H1 (cell line): ENCODE measurements at regions not wholly inside any gene's neighbourhood (a gene's known extent, or its start where the extent isn't known, plus 50 kb on each side); places are given as distances from the start of the nearest gene placed in this dataset.

ENCODE experiments used
- CTCF ChIA-PET: fragments of 300-600 bp; sonication (Branson Sonifier 250); formaldehyde crosslinking; loops from one replicate; lab custom pipeline; 2021; ENCODE audit not compliant: partially characterized antibody; lab: Charles Lee
- POLR2A ChIA-PET: fragments of 300-600 bp; sonication (Branson Sonifier 250); formaldehyde crosslinking; loops from one replicate; lab custom pipeline; 2021; ENCODE audit warnings: inconsistent platforms; ENCODE audit not compliant: partially characterized antibody; lab: Charles Lee
- DNase-seq, 2 experiments: peaks; one replicate each; pipeline versions ENCODE4 v3.0.0 to v3.0.0-alpha.2; 2010 to 2022; ENCODE audit warnings: low spot score in 2 of 2, low read depth in 1 of 2, mixed read lengths in 1 of 2
- FAIRE-seq: peaks from 2 replicates; lab custom pipeline; 2011; peaks lifted over from hg19 to GRCh38; lab: Jason Lieb, UNC
- H2AFZ ChIP-seq: 2 replicates; pipeline ENCODE4 v1.8.1; 2012; ENCODE audit warnings: low read length, inconsistent platforms
- H2AK5ac ChIP-seq: 2 replicates; pipeline ENCODE4 v1.6.1; 2013; ENCODE audit warnings: low read depth, low read length
- H2BK120ac ChIP-seq: replicated peaks from 2 replicates; pipeline ENCODE3; 2013; ENCODE audit warnings: low read depth, low read length, inconsistent platforms
- H2BK12ac ChIP-seq: 2 replicates; pipeline ENCODE4 v1.6.1; 2013; ENCODE audit warnings: low read depth, low read length
- H2BK15ac ChIP-seq: 2 replicates; pipeline ENCODE4 v1.6.1; 2013; ENCODE audit warnings: low read length
- H2BK20ac ChIP-seq: 2 replicates; pipeline ENCODE4 v1.6.1; 2013; ENCODE audit warnings: low read length
- H2BK5ac ChIP-seq: 2 replicates; pipeline ENCODE4 v1.6.1; 2013; ENCODE audit warnings: low read depth, low read length
- H3K14ac ChIP-seq: 2 replicates; pipeline ENCODE4 v1.6.1; 2013; ENCODE audit warnings: inconsistent platforms; ENCODE audit not compliant: insufficient read length
- H3K18ac ChIP-seq: 2 replicates; pipeline ENCODE4 v1.6.1; 2013; ENCODE audit warnings: low read length; ENCODE audit errors: extremely low read depth
- H3K23ac ChIP-seq: 2 replicates; pipeline ENCODE4 v1.6.1; 2013; ENCODE audit warnings: inconsistent platforms; ENCODE audit not compliant: insufficient read length
- H3K23me2 ChIP-seq: 2 replicates; pipeline ENCODE4 v1.6.1; 2013; ENCODE audit warnings: low read depth, low read length
- H3K27ac ChIP-seq: 2 replicates; pipeline ENCODE4 v1.6.1; 2011; ENCODE audit warnings: low read depth, low read length, inconsistent platforms
- H3K27me3 ChIP-seq, 4 experiments: replicated peaks in 1 of 4; 1 replicate in 1 of 4; 2 replicates in 3 of 4; pipeline versions ENCODE4 v1.6.1 to v1.8.1; 2011 to 2013; ENCODE audit warnings: low read length in 3 of 4, mild to moderate bottlenecking in 3 of 4, inconsistent platforms in 2 of 4, mixed read lengths in 2 of 4, moderate library complexity in 1 of 4; ENCODE audit not compliant: control insufficient read depth in 3 of 4, insufficient read depth in 3 of 4; ENCODE audit errors: extremely low read depth in 1 of 4
- H3K36me3 ChIP-seq, 4 experiments: 2 replicates each; pipeline versions ENCODE4 v1.6.1 to v1.8.1; 2011 to 2013; ENCODE audit warnings: mild to moderate bottlenecking in 4 of 4, low read length in 3 of 4, moderate library complexity in 2 of 4, control low read depth in 1 of 4, inconsistent platforms in 1 of 4; ENCODE audit not compliant: insufficient read depth in 4 of 4, control insufficient read depth in 2 of 4
- H3K4ac ChIP-seq: replicated peaks from 2 replicates; pipeline ENCODE3; 2013; ENCODE audit warnings: low read length, low read depth, mixed read lengths, inconsistent platforms; ENCODE audit not compliant: insufficient read length
- H3K4me1 ChIP-seq, 4 experiments: replicated peaks in 1 of 4; 1 replicate in 1 of 4; 2 replicates in 3 of 4; pipeline versions ENCODE4 v1.6.1 to v1.8.1; 2011 to 2013; ENCODE audit warnings: low read length in 3 of 4, inconsistent platforms in 2 of 4, mixed read lengths in 1 of 4; ENCODE audit not compliant: insufficient read depth in 4 of 4, control insufficient read depth in 3 of 4
- H3K4me2 ChIP-seq, 2 experiments: 2 replicates each; pipeline versions ENCODE4 v1.6.1 to v1.8.1; 2011 to 2013; ENCODE audit warnings: low read depth in 2 of 2, low read length in 2 of 2, control low read depth in 1 of 2, inconsistent platforms in 1 of 2, mild to moderate bottlenecking in 1 of 2; ENCODE audit not compliant: insufficient read depth in 1 of 2
- H3K4me3 ChIP-seq, 4 experiments: fragments of 200-600, 300-600 bp in 1 of 4; sonication (generic), shearing (Covaris generic), sonication (Bioruptor Twin) in 1 of 4; 2 replicates each; pipeline versions ENCODE4 v1.5.1 to v1.8.1; 2011 to 2016; ENCODE audit warnings: low read length in 4 of 4, low read depth in 3 of 4, control low read depth in 2 of 4, inconsistent platforms in 2 of 4, mild to moderate bottlenecking in 2 of 4, mixed read lengths in 1 of 4, moderate library complexity in 1 of 4; ENCODE audit not compliant: insufficient read depth in 2 of 4; ENCODE audit errors: extremely low read depth in 1 of 4
- H3K56ac ChIP-seq: replicated peaks from 2 replicates; pipeline ENCODE3; 2013; ENCODE audit warnings: low read depth, mild to moderate bottlenecking, mixed read lengths, low read length, inconsistent platforms; ENCODE audit not compliant: insufficient read length
- H3K79me1 ChIP-seq: 2 replicates; pipeline ENCODE4 v1.6.1; 2013; ENCODE audit warnings: low read depth, low read length, control low read depth
- H3K79me2 ChIP-seq, 2 experiments: 2 replicates each; pipeline versions ENCODE4 v1.6.1 to v1.8.1; 2012 to 2013; ENCODE audit warnings: low read length in 2 of 2, mild to moderate bottlenecking in 2 of 2, inconsistent platforms in 1 of 2; ENCODE audit not compliant: insufficient read depth in 2 of 2, control insufficient read depth in 1 of 2
- H3K9ac ChIP-seq, 4 experiments: replicated peaks in 1 of 4; 1 replicate in 1 of 4; 2 replicates in 3 of 4; pipeline versions ENCODE4 v1.6.1 to v1.8.1; 2011 to 2013; ENCODE audit warnings: low read depth in 3 of 4, low read length in 3 of 4, control low read depth in 2 of 4, mild to moderate bottlenecking in 2 of 4, moderate library complexity in 2 of 4, inconsistent platforms in 1 of 4; ENCODE audit errors: extremely low read depth in 1 of 4
- H3K9me3 ChIP-seq, 2 experiments: 2 replicates each; pipeline versions ENCODE4 v1.6.1 to v1.8.1; 2012 to 2013; ENCODE audit warnings: mild to moderate bottlenecking in 2 of 2, moderate library complexity in 2 of 2, control low read depth in 1 of 2, inconsistent platforms in 1 of 2, low read depth in 1 of 2, low read length in 1 of 2, mixed read lengths in 1 of 2; ENCODE audit not compliant: insufficient read depth in 2 of 2
- H4K20me1 ChIP-seq, 2 experiments: replicated peaks in 1 of 2; 2 replicates each; pipeline versions ENCODE3 to v1.8.1; 2011 to 2013; ENCODE audit warnings: inconsistent platforms in 2 of 2, low read length in 2 of 2, mild to moderate bottlenecking in 1 of 2; ENCODE audit not compliant: insufficient read depth in 2 of 2, control insufficient read depth in 1 of 2
- H4K5ac ChIP-seq: 2 replicates; pipeline ENCODE4 v1.6.1; 2013; ENCODE audit warnings: low read length, low read depth, mixed read lengths, inconsistent platforms; ENCODE audit not compliant: insufficient read length
- H4K8ac ChIP-seq: 2 replicates; pipeline ENCODE4 v1.8.0; 2013; ENCODE audit warnings: mild to moderate bottlenecking, moderate library complexity, low read length, inconsistent platforms; ENCODE audit not compliant: insufficient read depth; ENCODE audit errors: extremely low read depth
- H4K91ac ChIP-seq: replicated peaks from 2 replicates; pipeline ENCODE3; 2013; ENCODE audit warnings: low read length, mixed read lengths, inconsistent platforms; ENCODE audit not compliant: insufficient read length
- BCL11A ChIP-seq, 2 experiments: IDR thresholded peaks; one replicate each; pipeline ENCODE4 v1.6.1; 2011; ENCODE audit warnings: low read depth in 2 of 2, low read length in 2 of 2, mild to moderate bottlenecking in 2 of 2
- GTF2F1 ChIP-seq: IDR thresholded peaks from 2 replicates; pipeline ENCODE4 v1.6.1; 2012; ENCODE audit warnings: low read depth, low read length, improper control_type of control experiment, borderline replicate concordance
- JUN ChIP-seq: IDR thresholded peaks from 2 replicates; pipeline ENCODE4 v1.6.1; 2011; ENCODE audit warnings: low read depth, mild to moderate bottlenecking, improper control_type of control experiment, low read length
- KDM5A ChIP-seq: fragments of 200-600 bp; IDR thresholded peaks from 2 replicates; pipeline ENCODE4 v1.7.1; 2012; ENCODE audit warnings: mild to moderate bottlenecking, low read length, inconsistent platforms, mixed read lengths
- NRF1 ChIP-seq: IDR thresholded peaks from 2 replicates; pipeline ENCODE4 v1.6.1; 2011; ENCODE audit warnings: mild to moderate bottlenecking, low read depth, low read length, improper control_type of control experiment
- POLR2A ChIP-seq, 2 experiments: IDR thresholded peaks; 1 replicate in 1 of 2; 2 replicates in 1 of 2; pipeline ENCODE4 v1.6.1; 2011; ENCODE audit warnings: low read depth in 2 of 2, low read length in 2 of 2, mild to moderate bottlenecking in 2 of 2; ENCODE audit errors: control extremely low read depth in 1 of 2
- POLR2AphosphoS5 ChIP-seq: IDR thresholded peaks from 2 replicates; pipeline ENCODE4 v1.6.1; 2011; ENCODE audit warnings: low read depth, low read length
- RBBP5 ChIP-seq: IDR thresholded peaks from 2 replicates; pipeline ENCODE4 v1.7.1; 2012; ENCODE audit warnings: low read depth, mild to moderate bottlenecking, inconsistent platforms, low read length, moderate library complexity, borderline replicate concordance
- RNF2 ChIP-seq: fragments of 200-900, 300-1000 bp; sonication (generic); IDR thresholded peaks from 2 replicates; pipeline ENCODE4 v1.7.1; 2016; ENCODE audit warnings: borderline replicate concordance, low read depth, mild to moderate bottlenecking, antibody characterized with exemption, low read length; ENCODE audit not compliant: poor library complexity, severe bottlenecking; ENCODE audit errors: missing control alignments
- SIRT6 ChIP-seq: IDR thresholded peaks from one replicate; pipeline ENCODE4 v1.7.1; 2012; ENCODE audit warnings: low read length, inconsistent platforms
- SUZ12 ChIP-seq: fragments of 200-600 bp; sonication (generic); IDR thresholded peaks from 2 replicates; pipeline ENCODE4 v1.6.1; 2012; ENCODE audit warnings: mild to moderate bottlenecking, inconsistent platforms, low read length, moderate library complexity, mixed read lengths
- TAF1 ChIP-seq: IDR thresholded peaks from 2 replicates; pipeline ENCODE4 v1.6.1; 2011; ENCODE audit warnings: mild to moderate bottlenecking, low read depth, low read length
- TEAD4 ChIP-seq: IDR thresholded peaks from 2 replicates; pipeline ENCODE4 v1.6.1; 2012; ENCODE audit warnings: low read depth, low read length, inconsistent platforms, mixed read lengths
- ZNF274 ChIP-seq: IDR thresholded peaks from 2 replicates; pipeline ENCODE4 v1.7.0; 2012; ENCODE audit warnings: low read length, borderline replicate concordance; ENCODE audit errors: extremely low read depth
- WGBS, 2 experiments: shearing (Covaris generic) in 1 of 2; methylation state at CpG; one replicate each; pipeline versions ENCODE4 v1.1.6 to v1.1.7; 2013 to 2015; ENCODE audit warnings: low lambda C conversion rate in 2 of 2, mixed read lengths in 2 of 2, inconsistent platforms in 1 of 2, low coverage in 1 of 2, missing lambda C conversion rate in 1 of 2; ENCODE audit not compliant: insufficient replicate concordance in 2 of 2, insufficient coverage in 1 of 2, insufficient read length in 1 of 2; ENCODE audit errors: extremely low coverage in 1 of 2, missing lambda C conversion rate in 1 of 2; 5-methylcytosine and 5-hydroxymethylcytosine counted together
- TF ChIP-seq, protein P1 (sequence below): IDR thresholded peaks from 2 replicates; pipeline ENCODE4 v1.6.1; 2011; ENCODE audit warnings: low read depth, mild to moderate bottlenecking, low read length; ENCODE audit not compliant: insufficient read depth

DNA sequence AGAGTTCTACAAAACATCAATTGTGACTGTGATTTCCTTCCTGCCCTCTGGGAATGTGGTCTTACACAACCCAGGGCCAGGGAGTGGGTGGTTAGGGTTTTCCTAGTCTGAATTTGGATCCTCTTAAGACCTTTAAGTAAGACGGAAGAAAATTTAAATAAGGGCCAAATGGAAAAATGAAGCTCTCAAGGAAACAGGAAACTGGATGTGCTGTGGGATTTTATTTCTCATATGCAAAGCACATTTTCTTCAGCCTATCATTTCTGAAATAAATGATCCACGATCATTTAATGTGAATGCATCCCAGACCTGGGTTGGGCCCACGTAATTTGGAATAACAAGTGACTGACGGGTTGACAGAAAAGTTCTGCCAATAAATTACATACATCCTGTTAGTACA lies 243.6 kb downstream of the CLIC5 start:
- H3K79me2 ChIP-seq = no peaks in the 10 kb centered on the region
- no peak overlapping the region for H2BK15ac ChIP-seq
- no peaks in the 10 kb centered on the region for H3K36me3 ChIP-seq
- no peak overlapping the region for H2BK12ac ChIP-seq
- no peaks in the 10 kb centered on the region for H3K79me1 ChIP-seq
- no peak overlapping the region for H3K23ac ChIP-seq
- no peak overlapping the region for H3K4me2 ChIP-seq
- DNase-seq (no peak), FAIRE-seq (no peak)
- H3K9ac ChIP-seq = no peak overlapping the region
- CTCF ChIA-PET = no interaction called here
- no peak overlapping the region for H3K4me3 ChIP-seq
- H4K8ac ChIP-seq = no peak overlapping the region
- no peak overlapping the region for H4K5ac ChIP-seq
- H4K91ac ChIP-seq = no peak overlapping the region
- H3K18ac ChIP-seq = no peak overlapping the region
- H4K20me1 ChIP-seq = no peaks in the 10 kb centered on the region
- H3K9me3 ChIP-seq = no peaks in the 10 kb centered on the region
- H2BK5ac ChIP-seq = no peak overlapping the region
- no peak overlapping the region for H3K14ac ChIP-seq
- 85% methylated on average over 4 of the region's 4 CpGs; no CpG with 5 or more reads in 1 of the 2 experiments for WGBS, 2 experiments
- no peak overlapping the region for H2AFZ ChIP-seq
- H2AK5ac ChIP-seq = no peak overlapping the region
- no peaks in the 10 kb centered on the region for H3K4me1 ChIP-seq
- H2BK20ac ChIP-seq = no peak overlapping the region
- H3K4ac ChIP-seq = no peak overlapping the region
- H3K27ac ChIP-seq = no peak overlapping the region
- H2BK120ac ChIP-seq = no peak overlapping the region
- H3K23me2 ChIP-seq = no peaks in the 10 kb centered on the region
- no peak overlapping the region for H3K56ac ChIP-seq
- no peaks in the 10 kb centered on the region for H3K27me3 ChIP-seq
- POLR2A ChIA-PET = no interaction called here
- TF ChIP-seq SUZ12 = no peak
- TF ChIP-seq POLR2A (IDR thresholded peaks at IDR 0.05; ENCODE audit: control extremely low read depth in 1 of 2, low read depth in 2 of 2, low read length in 2 of 2) = no peak
- TF ChIP-seq RNF2 = no peak
- TF ChIP-seq NRF1 = no peak
- TF ChIP-seq SIRT6 = no peak
- no peak for TF ChIP-seq TEAD4
- no peak for TF ChIP-seq KDM5A
- no peak for TF ChIP-seq BCL11A (IDR thresholded peaks at IDR 0.05; ENCODE audit: low read depth in 2 of 2, low read length in 2 of 2)
- no peak for TF ChIP-seq RBBP5
- no peak for TF ChIP-seq GTF2F1
- TF ChIP-seq JUN = no peak
- no peak for TF ChIP-seq POLR2AphosphoS5
- TF ChIP-seq, protein P1, sequence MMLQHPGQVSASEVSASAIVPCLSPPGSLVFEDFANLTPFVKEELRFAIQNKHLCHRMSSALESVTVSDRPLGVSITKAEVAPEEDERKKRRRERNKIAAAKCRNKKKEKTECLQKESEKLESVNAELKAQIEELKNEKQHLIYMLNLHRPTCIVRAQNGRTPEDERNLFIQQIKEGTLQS = no peak
- no peak for TF ChIP-seq TAF1
- no peak for TF ChIP-seq ZNF274
